ENCODE measurements at regions not wholly inside any gene's neighbourhood (a gene's known extent, or its start where the extent isn't known, plus 50 kb on each side); places are given as distances from the start of the nearest gene placed in this dataset.

GRCh38 chr1:104987210-104987609 is 1237.5 kb downstream of the AMY1C start:
- H3K23ac ChIP-seq (ENCODE audit: low read length), result no peak overlapping the region

DNA sequence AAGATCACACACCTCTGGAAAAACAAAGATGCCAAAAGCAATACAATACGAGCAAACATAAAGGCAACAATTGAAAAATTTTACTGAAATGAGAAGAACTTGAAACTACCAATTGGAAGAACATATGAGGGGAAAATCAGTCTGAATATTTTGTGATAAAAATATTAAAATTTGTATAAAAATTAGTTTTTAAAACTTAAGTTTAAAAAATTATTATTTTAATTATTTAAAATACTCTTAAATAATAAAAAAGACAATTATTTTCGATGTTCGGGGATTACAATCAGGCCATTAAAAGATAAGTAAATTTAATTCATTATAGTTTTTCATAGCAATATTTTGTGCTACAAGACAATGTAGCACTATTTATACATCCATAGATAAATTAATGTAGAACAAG is 1239.3 kb downstream of the AMY1C start:
- WGBS (ENCODE audit: extremely low coverage, insufficient coverage, insufficient read length), result no CpG with 5 or more reads among the region's 3 CpGs
- no peak overlapping the region for H3K23ac ChIP-seq (ENCODE audit: low read length)
- H3K4me3 ChIP-seq (ENCODE audit: low read depth, low read length), result no peak overlapping the region
- no peak overlapping the region for H3K4ac ChIP-seq (ENCODE audit: low read depth, low read length)
- no peak overlapping the region for H2AK5ac ChIP-seq (ENCODE audit: low read length)
- H3K79me1 ChIP-seq (ENCODE audit: low read length), result no peaks in the 10 kb centered on the region
- no peak overlapping the region for H2BK5ac ChIP-seq (ENCODE audit: low read depth, low read length, poor library complexity)
- H3K27ac ChIP-seq (ENCODE audit: low read depth, low read length), result no peak overlapping the region
- H3K9ac ChIP-seq (ENCODE audit: low read length), result no peak overlapping the region
- H3K4me1 ChIP-seq (ENCODE audit: control insufficient read depth in 1 of 2, insufficient read depth in 2 of 2, low read length in 2 of 2), result no peaks in the 10 kb centered on the region
- H3K14ac ChIP-seq (ENCODE audit: low read length), result no peak overlapping the region
- H3K18ac ChIP-seq (ENCODE audit: low read length), result no peak overlapping the region
- no peak overlapping the region for H4K91ac ChIP-seq (ENCODE audit: low read depth, low read length)
- H2AFZ ChIP-seq (ENCODE audit: insufficient read depth, low read length, poor library complexity), result no peak overlapping the region
- H4K12ac ChIP-seq (ENCODE audit: low read depth, low read length), result no peak overlapping the region
- no peaks in the 10 kb centered on the region for H3K27me3 ChIP-seq (ENCODE audit: insufficient read depth, low read length)
- no peaks in the 10 kb centered on the region for H3K36me3 ChIP-seq (ENCODE audit: control insufficient read depth in 1 of 2, insufficient read depth in 2 of 2, low read length in 2 of 2)
- no peaks in the 10 kb centered on the region for H3K79me2 ChIP-seq (ENCODE audit: control insufficient read depth, insufficient read depth, low read length, poor library complexity)
- H4K8ac ChIP-seq (ENCODE audit: low read depth, low read length), result no peak overlapping the region
- no peaks in the 10 kb centered on the region for H3K9me3 ChIP-seq (ENCODE audit: insufficient read depth, low read depth, low read length)
- H2BK120ac ChIP-seq (ENCODE audit: insufficient read depth, low read length, poor library complexity), result no peak overlapping the region
- no peak overlapping the region for H3K4me2 ChIP-seq (ENCODE audit: low read length)
- DNase-seq, result no peak
- no peak overlapping the region for H2BK12ac ChIP-seq (ENCODE audit: low read length)

More at GRCh38 chr1:104987210-104987609, 1237.5 kb downstream of the AMY1C start:
- H2BK12ac ChIP-seq (ENCODE audit: low read length), result no peak overlapping the region
- no peaks in the 10 kb centered on the region for H3K79me2 ChIP-seq (ENCODE audit: control insufficient read depth, insufficient read depth, low read length, poor library complexity)
- no peaks in the 10 kb centered on the region for H3K36me3 ChIP-seq (ENCODE audit: control insufficient read depth in 1 of 2, insufficient read depth in 2 of 2, low read length in 2 of 2)
- no peaks in the 10 kb centered on the region for H3K79me1 ChIP-seq (ENCODE audit: low read length)
- WGBS (ENCODE audit: extremely low coverage, insufficient coverage, insufficient read length), result no CpG with 5 or more reads among the region's 1 CpG
- H3K4ac ChIP-seq (ENCODE audit: low read depth, low read length), result no peak overlapping the region
- H3K18ac ChIP-seq (ENCODE audit: low read length), result no peak overlapping the region
- H4K91ac ChIP-seq (ENCODE audit: low read depth, low read length), result no peak overlapping the region
- no peak overlapping the region for H3K4me2 ChIP-seq (ENCODE audit: low read length)
- H4K8ac ChIP-seq (ENCODE audit: low read depth, low read length), result no peak overlapping the region
- no peaks in the 10 kb centered on the region for H3K27me3 ChIP-seq (ENCODE audit: insufficient read depth, low read length)
- no peak overlapping the region for H2BK120ac ChIP-seq (ENCODE audit: insufficient read depth, low read length, poor library complexity)
- no peak overlapping the region for H3K27ac ChIP-seq (ENCODE audit: low read depth, low read length)
- H4K12ac ChIP-seq (ENCODE audit: low read depth, low read length), result no peak overlapping the region
- H2AFZ ChIP-seq (ENCODE audit: insufficient read depth, low read length, poor library complexity), result no peak overlapping the region
- H3K9me3 ChIP-seq (ENCODE audit: insufficient read depth, low read depth, low read length), result no peaks in the 10 kb centered on the region
- H2BK5ac ChIP-seq (ENCODE audit: low read depth, low read length, poor library complexity), result no peak overlapping the region
- H2AK5ac ChIP-seq (ENCODE audit: low read length), result no peak overlapping the region
- no peaks in the 10 kb centered on the region for H3K4me1 ChIP-seq (ENCODE audit: control insufficient read depth in 1 of 2, insufficient read depth in 2 of 2, low read length in 2 of 2)
- no peak overlapping the region for H3K9ac ChIP-seq (ENCODE audit: low read length)
- H3K14ac ChIP-seq (ENCODE audit: low read length), result no peak overlapping the region
- no peak for DNase-seq
- no peak overlapping the region for H3K4me3 ChIP-seq (ENCODE audit: low read depth, low read length)

- Histone ChIP-seq H2AFZ (ENCODE audit: insufficient read depth, low read length, poor library complexity) (no peak overlapping the region), H3K79me1 (ENCODE audit: low read length) (no peaks in the 10 kb centered on the region), H3K4ac (ENCODE audit: low read depth, low read length) (no peak overlapping the region), H2BK5ac (ENCODE audit: low read depth, low read length, poor library complexity) (no peak overlapping the region), H3K9me3 (ENCODE audit: insufficient read depth, low read depth, low read length) (no peaks in the 10 kb centered on the region), H4K8ac (ENCODE audit: low read depth, low read length) (no peak overlapping the region), H2BK12ac (ENCODE audit: low read length) (no peak overlapping the region), H4K12ac (ENCODE audit: low read depth, low read length) (no peak overlapping the region), H3K27ac (ENCODE audit: low read depth, low read length) (no peak overlapping the region), H3K9ac (ENCODE audit: low read length) (no peak overlapping the region), H3K23ac (ENCODE audit: low read length) (no peak overlapping the region), H2AK5ac (ENCODE audit: low read length) (no peak overlapping the region), H3K4me1 (ENCODE audit: control insufficient read depth in 1 of 2, insufficient read depth in 2 of 2, low read length in 2 of 2) (no peaks in the 10 kb centered on the region), H4K91ac (ENCODE audit: low read depth, low read length) (no peak overlapping the region), H2BK120ac (ENCODE audit: insufficient read depth, low read length, poor library complexity) (no peak overlapping the region), H3K36me3 (ENCODE audit: control insufficient read depth in 1 of 2, insufficient read depth in 2 of 2, low read length in 2 of 2) (no peaks in the 10 kb centered on the region), H3K79me2 (ENCODE audit: control insufficient read depth, insufficient read depth, low read length, poor library complexity) (no peaks in the 10 kb centered on the region), H3K18ac (ENCODE audit: low read length) (no peak overlapping the region), H3K4me3 (ENCODE audit: low read depth, low read length) (no peak overlapping the region), H3K27me3 (ENCODE audit: insufficient read depth, low read length) (no peaks in the 10 kb centered on the region), H3K14ac (ENCODE audit: low read length) (no peak overlapping the region), H3K4me2 (ENCODE audit: low read length) (no peak overlapping the region)
- whole genome bisulfite sequencing (ENCODE audit: extremely low coverage, insufficient coverage, insufficient read length), result no CpG with 5 or more reads among the region's 3 CpGs
- DNase-seq, result no peak
Observed at GRCh38 chr1:104991702-104992101, 1242.0 kb downstream of the AMY1C start.

GRCh38 chr1:105000793-105001192 is 1251.1 kb downstream of the AMY1C start:
- Histone ChIP-seq H3K18ac (ENCODE audit: low read length) (no peak overlapping the region), H4K91ac (ENCODE audit: low read depth, low read length) (no peak overlapping the region), H3K14ac (ENCODE audit: low read length) (no peak overlapping the region), H2BK120ac (ENCODE audit: insufficient read depth, low read length, poor library complexity) (no peak overlapping the region), H4K12ac (ENCODE audit: low read depth, low read length) (no peak overlapping the region), H3K36me3 (ENCODE audit: control insufficient read depth in 1 of 2, insufficient read depth in 2 of 2, low read length in 2 of 2) (no peaks in the 10 kb centered on the region), H3K9me3 (ENCODE audit: insufficient read depth, low read depth, low read length) (no peaks in the 10 kb centered on the region), H3K23ac (ENCODE audit: low read length) (no peak overlapping the region), H3K4me3 (ENCODE audit: low read depth, low read length) (no peak overlapping the region), H2AFZ (ENCODE audit: insufficient read depth, low read length, poor library complexity) (no peak overlapping the region), H3K9ac (ENCODE audit: low read length) (no peak overlapping the region), H3K4me2 (ENCODE audit: low read length) (no peak overlapping the region), H3K79me1 (ENCODE audit: low read length) (no peaks in the 10 kb centered on the region), H3K27me3 (ENCODE audit: insufficient read depth, low read length) (no peaks in the 10 kb centered on the region), H3K4ac (ENCODE audit: low read depth, low read length) (no peak overlapping the region), H3K27ac (ENCODE audit: low read depth, low read length) (no peak overlapping the region), H2BK5ac (ENCODE audit: low read depth, low read length, poor library complexity) (no peak overlapping the region), H3K79me2 (ENCODE audit: control insufficient read depth, insufficient read depth, low read length, poor library complexity) (no peaks in the 10 kb centered on the region), H2BK12ac (ENCODE audit: low read length) (no peak overlapping the region), H3K4me1 (ENCODE audit: control insufficient read depth in 1 of 2, insufficient read depth in 2 of 2, low read length in 2 of 2) (no peaks in the 10 kb centered on the region), H4K8ac (ENCODE audit: low read depth, low read length) (no peak overlapping the region), H2AK5ac (ENCODE audit: low read length) (no peak overlapping the region)
- WGBS (ENCODE audit: extremely low coverage, insufficient coverage, insufficient read length), result no CpG with 5 or more reads among the region's 3 CpGs
- no peak for DNase-seq

Measured in trophoblast cell (in vitro differentiated cells and primary cell).